Stimulated activated CD4-positive, alpha-beta T cell treated with anti-CD3 and anti-CD28 coated beads, TNF-alpha, amount 100 ng/mL, for 48 hours (primary cell): ENCODE measurements at regions not wholly inside any gene's neighbourhood (a gene's known extent, or its start where the extent isn't known, plus 50 kb on each side); places are given as distances from the start of the nearest gene placed in this dataset.

Source experiments
- DNase-seq, 3 donors: peaks; one replicate each; pipeline ENCODE4 v3.0.0-alpha.2; 2020; ENCODE audit warnings: low read depth in 3 of 3

DNA sequence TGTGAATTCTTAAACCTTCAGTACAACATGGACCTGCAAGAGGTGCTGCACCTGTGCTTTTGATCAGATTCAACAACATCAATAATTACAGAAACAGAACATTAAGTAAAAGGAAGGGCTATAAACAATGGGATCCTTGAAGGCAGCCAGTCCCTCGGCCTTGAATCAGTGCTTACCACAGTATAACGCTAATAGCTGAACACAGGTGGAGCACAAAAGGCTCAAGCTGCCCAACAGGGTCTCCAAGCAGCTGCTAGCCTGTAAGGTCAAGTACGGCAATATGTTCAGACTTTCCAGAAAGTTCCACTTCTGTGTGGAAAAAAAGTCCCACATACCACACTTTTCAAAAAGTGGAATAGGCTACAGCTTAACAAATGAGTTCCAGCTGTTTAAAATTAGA, 61.9 kb upstream of the ITGA1 start:
- no peak for DNase-seq

GRCh38 chr5:52727020-52727419, 60.7 kb upstream of the ITGA1 start:
- DNase-seq, result no peak

- no peak for DNase-seq
Measured at GRCh38 chr5:52727576-52727975, 60.1 kb upstream of the ITGA1 start.

- no peak for DNase-seq
Measured at GRCh38 chr5:52728224-52728623, 59.5 kb upstream of the ITGA1 start.

DNA sequence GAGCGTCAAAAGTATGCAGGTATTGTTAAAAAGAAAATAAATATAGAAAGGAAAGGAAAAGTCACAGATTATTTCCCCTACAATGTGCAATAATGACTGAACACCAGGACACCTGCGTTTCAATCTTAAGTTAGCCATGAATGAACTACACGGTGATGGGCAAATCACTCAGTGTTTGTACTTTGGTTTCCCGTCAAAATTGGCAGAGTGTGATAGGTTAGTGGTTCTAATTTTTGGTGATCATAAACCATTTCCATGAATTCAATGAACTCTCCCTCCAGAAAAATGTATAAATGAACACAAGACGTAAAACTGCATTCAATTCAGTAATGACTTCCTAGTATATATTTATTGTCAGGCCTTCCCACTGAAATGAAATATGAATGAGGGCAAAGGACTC, 59.0 kb upstream of the ITGA1 start:
- no peak for DNase-seq

GRCh38 chr5:52731274-52732027, 56.3 kb upstream of the ITGA1 start:
- no peak for DNase-seq

GRCh38 chr5:52734557-52734956, 53.2 kb upstream of the ITGA1 start:
- no peak for DNase-seq

DNA sequence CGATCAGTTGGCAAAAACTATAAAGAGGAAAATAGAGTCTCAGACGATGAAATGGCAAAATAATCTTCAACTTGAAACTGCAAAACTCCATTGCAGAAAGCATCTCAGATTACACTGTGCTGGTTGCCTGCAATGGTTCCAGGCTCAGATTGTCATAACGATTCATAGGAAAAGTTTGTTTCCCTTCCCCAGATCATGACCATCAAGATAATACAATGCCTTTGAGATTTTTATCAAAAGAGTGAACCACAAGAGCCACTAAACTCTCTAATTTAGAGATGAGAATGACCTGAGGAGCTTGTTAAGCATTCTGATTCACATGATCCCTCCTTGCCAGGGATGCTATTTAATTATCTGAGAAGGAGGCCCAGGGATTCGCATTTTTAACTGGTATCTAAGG, 52.6 kb upstream of the ITGA1 start:
- DNase-seq, result no peak
